ENCODE measurements at regions not wholly inside any gene's neighbourhood (a gene's known extent, or its start where the extent isn't known, plus 50 kb on each side); places are given as distances from the start of the nearest gene placed in this dataset.

DNA sequence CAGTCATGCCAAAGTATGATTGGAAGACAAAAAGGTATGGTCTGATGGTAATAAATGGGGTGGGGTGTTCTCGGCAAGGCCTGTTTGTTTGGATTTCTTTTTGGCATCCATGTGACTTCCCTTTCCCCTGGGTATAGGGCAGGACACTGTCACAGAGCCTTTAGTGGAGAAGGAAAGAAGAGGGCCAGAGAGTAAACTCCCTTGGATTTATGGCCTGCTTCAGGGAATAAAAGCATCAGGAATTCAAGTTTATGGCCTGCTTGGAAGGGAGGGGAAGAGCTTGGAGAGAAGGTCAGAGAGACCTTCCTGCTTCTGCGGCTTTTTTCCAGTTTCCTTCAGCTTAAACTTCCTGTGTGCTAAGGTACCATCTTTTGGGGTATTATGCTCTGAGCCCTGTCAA is 179.4 kb upstream of the ADAMTS9 start:
- DNase-seq (ENCODE audit: extremely low spot score, unreplicated experiment) = no peak
- Mint-ChIP-seq H3K9me3 (ENCODE audit: unreplicated experiment) (peaks cover 14% of the 10 kb centered on the region), H3K4me1 (ENCODE audit: unreplicated experiment) (no peaks in the 10 kb centered on the region), H3K36me3 (ENCODE audit: unreplicated experiment) (no peaks in the 10 kb centered on the region), H3K4me3 (ENCODE audit: unreplicated experiment) (no peak overlapping the region), H3K27me3 (ENCODE audit: unreplicated experiment) (no peaks in the 10 kb centered on the region), H3K27ac (ENCODE audit: unreplicated experiment) (no peak overlapping the region)
- TF ChIP-seq, protein P1, sequence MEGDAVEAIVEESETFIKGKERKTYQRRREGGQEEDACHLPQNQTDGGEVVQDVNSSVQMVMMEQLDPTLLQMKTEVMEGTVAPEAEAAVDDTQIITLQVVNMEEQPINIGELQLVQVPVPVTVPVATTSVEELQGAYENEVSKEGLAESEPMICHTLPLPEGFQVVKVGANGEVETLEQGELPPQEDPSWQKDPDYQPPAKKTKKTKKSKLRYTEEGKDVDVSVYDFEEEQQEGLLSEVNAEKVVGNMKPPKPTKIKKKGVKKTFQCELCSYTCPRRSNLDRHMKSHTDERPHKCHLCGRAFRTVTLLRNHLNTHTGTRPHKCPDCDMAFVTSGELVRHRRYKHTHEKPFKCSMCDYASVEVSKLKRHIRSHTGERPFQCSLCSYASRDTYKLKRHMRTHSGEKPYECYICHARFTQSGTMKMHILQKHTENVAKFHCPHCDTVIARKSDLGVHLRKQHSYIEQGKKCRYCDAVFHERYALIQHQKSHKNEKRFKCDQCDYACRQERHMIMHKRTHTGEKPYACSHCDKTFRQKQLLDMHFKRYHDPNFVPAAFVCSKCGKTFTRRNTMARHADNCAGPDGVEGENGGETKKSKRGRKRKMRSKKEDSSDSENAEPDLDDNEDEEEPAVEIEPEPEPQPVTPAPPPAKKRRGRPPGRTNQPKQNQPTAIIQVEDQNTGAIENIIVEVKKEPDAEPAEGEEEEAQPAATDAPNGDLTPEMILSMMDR (IDR thresholded peaks at IDR 0.05) = no peak

DNA sequence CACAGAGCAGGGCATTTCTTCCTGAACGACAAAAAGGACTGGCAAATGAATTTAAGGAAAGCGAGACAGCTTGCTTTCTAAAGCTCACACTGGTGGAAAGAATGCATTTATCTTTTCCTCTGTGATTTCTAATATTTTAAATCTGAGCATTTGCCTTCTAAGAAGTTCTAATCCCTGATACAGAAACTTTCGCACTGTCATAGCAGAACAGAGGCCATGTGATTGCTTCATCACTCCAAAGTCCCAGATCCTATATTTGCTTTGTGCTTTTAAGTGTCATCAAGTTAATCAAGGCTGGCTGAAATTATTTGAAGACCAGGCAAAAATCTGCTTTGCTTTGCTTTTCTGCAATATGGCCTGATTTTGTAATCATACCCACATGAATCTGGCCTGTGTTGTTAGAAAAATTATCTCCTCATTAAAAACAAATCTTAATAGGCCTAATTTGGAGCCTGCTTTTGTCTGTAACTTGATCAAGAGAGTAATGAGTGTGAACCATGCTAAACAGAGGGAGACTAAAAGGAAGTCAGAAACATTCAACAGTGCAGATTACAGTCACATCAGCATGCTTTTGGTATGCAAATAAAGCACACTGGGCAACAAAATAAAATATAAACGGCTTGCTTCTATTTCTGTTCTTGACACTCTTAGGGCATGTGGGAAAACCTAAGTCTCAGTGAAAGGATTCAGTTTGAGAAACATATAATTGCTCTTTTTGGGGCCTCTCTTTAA is 178.2 kb upstream of the ADAMTS9 start:
- no peak overlapping the region for H3K27ac Mint-ChIP-seq (ENCODE audit: unreplicated experiment)
- no peaks in the 10 kb centered on the region for H3K36me3 Mint-ChIP-seq (ENCODE audit: unreplicated experiment)
- no peaks in the 10 kb centered on the region for H3K27me3 Mint-ChIP-seq (ENCODE audit: unreplicated experiment)
- peaks cover 14% of the 10 kb centered on the region for H3K9me3 Mint-ChIP-seq (ENCODE audit: unreplicated experiment)
- H3K4me1 Mint-ChIP-seq (ENCODE audit: unreplicated experiment) = no peaks in the 10 kb centered on the region
- TF ChIP-seq, protein P1 (IDR thresholded peaks at IDR 0.05) = no peak
- no peak overlapping the region for H3K4me3 Mint-ChIP-seq (ENCODE audit: unreplicated experiment)
- DNase-seq (ENCODE audit: extremely low spot score, unreplicated experiment) = no peak

DNA sequence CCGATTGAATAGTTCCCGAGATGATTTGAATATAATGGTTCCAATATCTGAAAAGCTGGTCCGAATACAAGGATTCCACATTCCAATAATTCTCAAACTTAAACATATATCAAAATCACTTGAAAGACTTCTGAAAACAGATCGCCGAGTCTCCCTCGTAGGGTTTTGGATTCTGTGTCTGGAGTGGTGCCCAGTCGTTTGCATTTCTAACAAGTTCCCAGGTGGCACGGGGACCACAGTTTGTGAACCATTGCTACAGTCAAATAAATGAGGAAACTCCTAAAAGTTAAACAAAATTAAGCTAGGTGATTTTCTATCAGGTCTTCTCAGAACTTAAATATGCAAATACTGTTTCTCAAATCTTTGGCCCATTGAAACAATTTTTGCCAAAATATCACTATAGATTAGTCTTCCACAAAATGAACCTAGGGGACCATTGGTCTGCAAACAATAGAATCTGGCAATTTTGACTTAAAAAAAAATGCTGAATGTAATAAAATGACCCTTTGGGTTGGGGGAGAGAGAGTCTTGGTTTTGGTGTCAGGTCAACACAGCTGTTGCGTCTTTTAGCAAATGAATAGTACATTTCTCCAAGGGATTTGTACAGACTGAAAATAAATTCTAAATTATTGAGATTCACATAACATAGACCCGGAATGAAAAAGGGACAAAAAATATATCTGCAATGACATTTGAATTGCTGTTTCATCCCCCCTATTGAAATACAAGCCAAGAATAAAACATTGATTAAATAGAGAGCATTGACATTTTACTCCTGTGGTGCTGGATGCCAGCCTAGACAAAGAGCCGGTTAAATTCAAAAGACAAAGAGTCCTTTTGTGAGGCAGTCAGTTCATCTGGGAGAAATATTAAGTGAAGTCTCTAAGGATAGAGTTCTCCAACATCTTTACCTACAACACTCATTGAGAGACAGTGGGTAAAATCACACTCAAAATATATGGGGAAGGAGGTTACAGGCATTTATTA is 175.7 kb upstream of the ADAMTS9 start:
- H3K4me3 Mint-ChIP-seq (ENCODE audit: unreplicated experiment) = no peak overlapping the region
- TF ChIP-seq, protein P1 (IDR thresholded peaks at IDR 0.05) = no peak
- no peaks in the 10 kb centered on the region for H3K27me3 Mint-ChIP-seq (ENCODE audit: unreplicated experiment)
- DNase-seq (ENCODE audit: extremely low spot score, unreplicated experiment) = no peak
- no peaks in the 10 kb centered on the region for H3K36me3 Mint-ChIP-seq (ENCODE audit: unreplicated experiment)
- H3K4me1 Mint-ChIP-seq (ENCODE audit: unreplicated experiment) = peaks cover 5% of the 10 kb centered on the region
- H3K27ac Mint-ChIP-seq (ENCODE audit: unreplicated experiment) = no peak overlapping the region
- no peaks in the 10 kb centered on the region for H3K9me3 Mint-ChIP-seq (ENCODE audit: unreplicated experiment)

DNA sequence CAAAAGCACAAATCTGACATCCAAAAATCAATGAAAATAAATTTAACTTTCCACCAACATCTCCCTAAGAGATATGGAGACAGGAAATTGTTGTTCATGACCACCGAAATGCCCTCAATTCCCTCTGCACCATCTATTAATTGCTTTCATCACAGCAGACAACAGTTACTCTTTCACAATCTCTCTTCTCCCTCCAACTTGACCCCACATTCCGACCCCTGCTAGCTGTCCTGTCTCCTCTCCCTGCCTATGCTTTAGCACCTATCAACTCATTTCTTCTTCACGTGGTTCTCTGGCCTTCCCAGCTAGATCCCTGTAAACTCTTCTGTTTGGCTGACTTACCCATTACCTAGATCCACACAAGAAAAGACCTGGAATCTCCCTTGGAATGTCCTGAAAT is 173.9 kb upstream of the ADAMTS9 start:
- Mint-ChIP-seq H3K27ac (ENCODE audit: unreplicated experiment) (no peak overlapping the region), H3K36me3 (ENCODE audit: unreplicated experiment) (no peaks in the 10 kb centered on the region), H3K4me3 (ENCODE audit: unreplicated experiment) (no peak overlapping the region), H3K27me3 (ENCODE audit: unreplicated experiment) (no peaks in the 10 kb centered on the region), H3K4me1 (ENCODE audit: unreplicated experiment) (peaks cover 5% of the 10 kb centered on the region), H3K9me3 (ENCODE audit: unreplicated experiment) (no peaks in the 10 kb centered on the region)
- TF ChIP-seq, protein P1 (IDR thresholded peaks at IDR 0.05) = no peak
- no peak for DNase-seq (ENCODE audit: extremely low spot score, unreplicated experiment)

DNA sequence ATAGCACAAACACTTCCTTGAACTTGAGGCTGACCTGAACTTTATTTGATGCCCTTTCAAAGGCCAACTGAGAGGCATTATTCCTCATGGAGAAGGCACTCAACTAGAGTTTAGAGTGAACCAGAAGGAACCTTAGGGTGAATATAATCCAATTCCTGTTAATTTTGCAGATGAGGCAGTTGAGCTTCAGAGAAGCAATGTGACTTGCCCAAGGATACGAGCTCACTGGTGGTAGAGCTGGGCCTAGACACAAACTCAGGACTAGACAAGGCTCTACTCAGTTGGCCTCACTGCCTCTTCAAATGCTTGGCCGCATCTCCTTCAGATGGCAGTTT is 172.7 kb upstream of the ADAMTS9 start:
- Mint-ChIP-seq H3K9me3 (ENCODE audit: unreplicated experiment) (no peaks in the 10 kb centered on the region), H3K4me3 (ENCODE audit: unreplicated experiment) (no peak overlapping the region), H3K27ac (ENCODE audit: unreplicated experiment) (no peak overlapping the region), H3K36me3 (ENCODE audit: unreplicated experiment) (no peaks in the 10 kb centered on the region), H3K4me1 (ENCODE audit: unreplicated experiment) (peaks cover 5% of the 10 kb centered on the region), H3K27me3 (ENCODE audit: unreplicated experiment) (no peaks in the 10 kb centered on the region)
- TF ChIP-seq, protein P1 (IDR thresholded peaks at IDR 0.05) = no peak
- DNase-seq (ENCODE audit: extremely low spot score, unreplicated experiment) = no peak

Measured in osteocyte (in vitro differentiated cells).